ENCODE measurements at regions not wholly inside any gene's neighbourhood (a gene's known extent, or its start where the extent isn't known, plus 50 kb on each side); places are given as distances from the start of the nearest gene placed in this dataset.

GRCh38 chr3:181564222-181564621 lies 147.5 kb upstream of the SOX2 start:
- H3K36me3 Mint-ChIP-seq (ENCODE audit: unreplicated experiment): no peaks in the 10 kb centered on the region
- H3K27ac Mint-ChIP-seq (ENCODE audit: unreplicated experiment): no peak overlapping the region
- peaks cover 9% of the 10 kb centered on the region for H3K4me1 Mint-ChIP-seq (ENCODE audit: low read depth, unreplicated experiment)
- no peak for TF ChIP-seq CTCF (IDR thresholded peaks at IDR 0.05; ENCODE audit: partially characterized antibody, unreplicated experiment)
- no peak overlapping the region for H3K4me3 Mint-ChIP-seq (ENCODE audit: unreplicated experiment)
- no peaks in the 10 kb centered on the region for H3K9me3 Mint-ChIP-seq (ENCODE audit: unreplicated experiment)
- H3K27me3 Mint-ChIP-seq (ENCODE audit: unreplicated experiment): no peaks in the 10 kb centered on the region
- no peak for DNase-seq

- Mint-ChIP-seq H3K27me3 (ENCODE audit: unreplicated experiment) (no peaks in the 10 kb centered on the region), H3K27ac (ENCODE audit: unreplicated experiment) (no peak overlapping the region), H3K9me3 (ENCODE audit: unreplicated experiment) (no peaks in the 10 kb centered on the region), H3K4me1 (ENCODE audit: low read depth, unreplicated experiment) (peaks cover 9% of the 10 kb centered on the region), H3K4me3 (ENCODE audit: unreplicated experiment) (no peak overlapping the region), H3K36me3 (ENCODE audit: unreplicated experiment) (no peaks in the 10 kb centered on the region)
- DNase-seq: no peak
- TF ChIP-seq CTCF (IDR thresholded peaks at IDR 0.05; ENCODE audit: partially characterized antibody, unreplicated experiment): no peak
Measured at GRCh38 chr3:181561139-181562031, 150.3 kb upstream of the SOX2 start.

- TF ChIP-seq CTCF (IDR thresholded peaks at IDR 0.05; ENCODE audit: partially characterized antibody, unreplicated experiment): no peak
- Mint-ChIP-seq H3K4me3 (ENCODE audit: unreplicated experiment) (no peak overlapping the region), H3K36me3 (ENCODE audit: unreplicated experiment) (no peaks in the 10 kb centered on the region), H3K27me3 (ENCODE audit: unreplicated experiment) (no peaks in the 10 kb centered on the region), H3K9me3 (ENCODE audit: unreplicated experiment) (no peaks in the 10 kb centered on the region), H3K27ac (ENCODE audit: unreplicated experiment) (no peak overlapping the region), H3K4me1 (ENCODE audit: low read depth, unreplicated experiment) (peaks cover 7% of the 10 kb centered on the region)
- DNase-seq: no peak
Measured at GRCh38 chr3:181558870-181559269, 152.9 kb upstream of the SOX2 start.

- peak overlapping the region; percentile 48 for H3K27ac Mint-ChIP-seq (ENCODE audit: unreplicated experiment)
- peaks cover 4% of the 10 kb centered on the region for H3K27me3 Mint-ChIP-seq (ENCODE audit: unreplicated experiment)
- peaks cover 9% of the 10 kb centered on the region for H3K9me3 Mint-ChIP-seq (ENCODE audit: unreplicated experiment)
- no peak overlapping the region for H3K4me3 Mint-ChIP-seq (ENCODE audit: unreplicated experiment)
- peaks cover 13% of the 10 kb centered on the region for H3K4me1 Mint-ChIP-seq (ENCODE audit: low read depth, unreplicated experiment)
- H3K36me3 Mint-ChIP-seq (ENCODE audit: unreplicated experiment): no peaks in the 10 kb centered on the region
- DNase-seq: no peak
- no peak for TF ChIP-seq CTCF (IDR thresholded peaks at IDR 0.05; ENCODE audit: partially characterized antibody, unreplicated experiment)
Measured at GRCh38 chr3:181555681-181556080, 156.0 kb upstream of the SOX2 start.

- no peaks in the 10 kb centered on the region for H3K36me3 Mint-ChIP-seq (ENCODE audit: unreplicated experiment)
- H3K4me1 Mint-ChIP-seq (ENCODE audit: low read depth, unreplicated experiment): peaks cover 13% of the 10 kb centered on the region
- peaks cover 9% of the 10 kb centered on the region for H3K9me3 Mint-ChIP-seq (ENCODE audit: unreplicated experiment)
- DNase-seq: no peak
- peak overlapping the region; percentile 29 for H3K27ac Mint-ChIP-seq (ENCODE audit: unreplicated experiment)
- no peak overlapping the region for H3K4me3 Mint-ChIP-seq (ENCODE audit: unreplicated experiment)
- TF ChIP-seq CTCF (IDR thresholded peaks at IDR 0.05; ENCODE audit: partially characterized antibody, unreplicated experiment): no peak
- peaks cover 4% of the 10 kb centered on the region for H3K27me3 Mint-ChIP-seq (ENCODE audit: unreplicated experiment)
Measured at GRCh38 chr3:181554233-181554765, 157.4 kb upstream of the SOX2 start.

Data from glutamatergic neuron (in vitro differentiated cells).